22Rv1 (cell line): ENCODE measurements at regions not wholly inside any gene's neighbourhood (a gene's known extent, or its start where the extent isn't known, plus 50 kb on each side); places are given as distances from the start of the nearest gene placed in this dataset.

Experiments
- H3K27ac ChIP-seq: fragments of 450-650 bp; 2 replicates; pipeline ENCODE4 v1.5.1; 2017
- ZFX ChIP-seq: fragments of 450-650 bp; IDR thresholded peaks from 2 replicates; pipeline ENCODE4 v1.6.1; 2017; ENCODE audit warnings: antibody characterized with exemption, borderline replicate concordance
- TF ChIP-seq, protein P1 (sequence below): fragments of 450-650 bp; IDR thresholded peaks from 2 replicates; pipeline ENCODE4 v1.5.1; 2017; ENCODE audit warnings: mild to moderate bottlenecking

GRCh38 chr6:105765239-105765638 lies 320.9 kb upstream of the PRDM1 start:
- TF ChIP-seq ZFX, result no peak
- TF ChIP-seq, protein P1, sequence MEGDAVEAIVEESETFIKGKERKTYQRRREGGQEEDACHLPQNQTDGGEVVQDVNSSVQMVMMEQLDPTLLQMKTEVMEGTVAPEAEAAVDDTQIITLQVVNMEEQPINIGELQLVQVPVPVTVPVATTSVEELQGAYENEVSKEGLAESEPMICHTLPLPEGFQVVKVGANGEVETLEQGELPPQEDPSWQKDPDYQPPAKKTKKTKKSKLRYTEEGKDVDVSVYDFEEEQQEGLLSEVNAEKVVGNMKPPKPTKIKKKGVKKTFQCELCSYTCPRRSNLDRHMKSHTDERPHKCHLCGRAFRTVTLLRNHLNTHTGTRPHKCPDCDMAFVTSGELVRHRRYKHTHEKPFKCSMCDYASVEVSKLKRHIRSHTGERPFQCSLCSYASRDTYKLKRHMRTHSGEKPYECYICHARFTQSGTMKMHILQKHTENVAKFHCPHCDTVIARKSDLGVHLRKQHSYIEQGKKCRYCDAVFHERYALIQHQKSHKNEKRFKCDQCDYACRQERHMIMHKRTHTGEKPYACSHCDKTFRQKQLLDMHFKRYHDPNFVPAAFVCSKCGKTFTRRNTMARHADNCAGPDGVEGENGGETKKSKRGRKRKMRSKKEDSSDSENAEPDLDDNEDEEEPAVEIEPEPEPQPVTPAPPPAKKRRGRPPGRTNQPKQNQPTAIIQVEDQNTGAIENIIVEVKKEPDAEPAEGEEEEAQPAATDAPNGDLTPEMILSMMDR, result no peak
- H3K27ac ChIP-seq, result no peak overlapping the region

GRCh38 chr6:105764315-105764714 lies 321.8 kb upstream of the PRDM1 start:
- H3K27ac ChIP-seq, result no peak overlapping the region
- TF ChIP-seq ZFX, result no peak
- TF ChIP-seq, protein P1, result no peak

GRCh38 chr6:105763866-105764265 lies 322.3 kb upstream of the PRDM1 start:
- H3K27ac ChIP-seq, result no peak overlapping the region
- TF ChIP-seq, protein P1, result no peak
- TF ChIP-seq ZFX, result no peak

- no peak for TF ChIP-seq ZFX
- TF ChIP-seq, protein P1, result no peak
- H3K27ac ChIP-seq, result peak overlapping the region; percentile 22
These were observed 325.4 kb upstream of the PRDM1 start for GRCh38 chr6:105760746-105761145.

GRCh38 chr6:105759946-105760345 lies 326.2 kb upstream of the PRDM1 start:
- TF ChIP-seq ZFX, result no peak
- TF ChIP-seq, protein P1, result no peak
- peak overlapping the region; percentile 22; the same call in 1 of the 2 replicates for H3K27ac ChIP-seq

GRCh38 chr6:105759015-105759414 lies 327.1 kb upstream of the PRDM1 start:
- no peak overlapping the region for H3K27ac ChIP-seq
- TF ChIP-seq ZFX, result no peak
- TF ChIP-seq, protein P1, result no peak

GRCh38 chr6:105757512-105758200 lies 328.5 kb upstream of the PRDM1 start:
- TF ChIP-seq, protein P1, result no peak
- TF ChIP-seq ZFX, result no peak
- H3K27ac ChIP-seq, result no peak overlapping the region
